ENCODE measurements at regions not wholly inside any gene's neighbourhood (a gene's known extent, or its start where the extent isn't known, plus 50 kb on each side); places are given as distances from the start of the nearest gene placed in this dataset.

- in situ Hi-C loops (cut with HindIII; ENCODE audit: low sequenced_read_pairs), result no loop called here
Observed at GRCh38 chr5:133905424-133905823, 63.0 kb downstream of the C5orf15 start.

GRCh38 chr5:133904641-133905040, 63.8 kb downstream of the C5orf15 start:
- in situ Hi-C loops (cut with HindIII; ENCODE audit: low sequenced_read_pairs), result no loop called here

- in situ Hi-C loops (cut with HindIII; ENCODE audit: low sequenced_read_pairs), result no loop called here
Observed at GRCh38 chr5:133902511-133903118, 65.8 kb downstream of the C5orf15 start.

- in situ Hi-C loops (cut with HindIII; ENCODE audit: low sequenced_read_pairs), result no loop called here
Observed at GRCh38 chr5:133900534-133901270, 67.7 kb downstream of the C5orf15 start.

GRCh38 chr5:133899506-133899905, 68.9 kb downstream of the C5orf15 start:
- in situ Hi-C loops (cut with HindIII; ENCODE audit: low sequenced_read_pairs), result no loop called here

- in situ Hi-C loops (cut with HindIII; ENCODE audit: low sequenced_read_pairs), result no loop called here
Observed at GRCh38 chr5:133898440-133898839, 70.0 kb downstream of the C5orf15 start.

- in situ Hi-C loops (cut with HindIII; ENCODE audit: low sequenced_read_pairs), result no loop called here
Observed at GRCh38 chr5:133897431-133897830, 71.0 kb downstream of the C5orf15 start.

- in situ Hi-C loops (cut with HindIII; ENCODE audit: low sequenced_read_pairs), result no loop called here
Observed at GRCh38 chr5:133896873-133897272, 71.6 kb downstream of the C5orf15 start.

- in situ Hi-C loops (cut with HindIII; ENCODE audit: low sequenced_read_pairs), result no loop called here
Observed at GRCh38 chr5:133895979-133896845, 72.2 kb downstream of the C5orf15 start.

- in situ Hi-C loops (cut with HindIII; ENCODE audit: low sequenced_read_pairs), result no loop called here
Observed at GRCh38 chr5:133894143-133894542, 74.3 kb downstream of the C5orf15 start.

- in situ Hi-C loops (cut with HindIII; ENCODE audit: low sequenced_read_pairs), result no loop called here
Observed at GRCh38 chr5:133892774-133893173, 75.7 kb downstream of the C5orf15 start.

GRCh38 chr5:133892306-133892705, 76.1 kb downstream of the C5orf15 start:
- in situ Hi-C loops (cut with HindIII; ENCODE audit: low sequenced_read_pairs), result no loop called here

GRCh38 chr5:133891390-133891789, 77.0 kb downstream of the C5orf15 start:
- in situ Hi-C loops (cut with HindIII; ENCODE audit: low sequenced_read_pairs), result no loop called here

GRCh38 chr5:133890776-133891280, 77.6 kb downstream of the C5orf15 start:
- in situ Hi-C loops (cut with HindIII; ENCODE audit: low sequenced_read_pairs), result no loop called here

- in situ Hi-C loops (cut with HindIII; ENCODE audit: low sequenced_read_pairs), result no loop called here
Observed at GRCh38 chr5:133890314-133890713, 78.1 kb downstream of the C5orf15 start.

- in situ Hi-C loops (cut with HindIII; ENCODE audit: low sequenced_read_pairs), result no loop called here
Observed at GRCh38 chr5:133889271-133889905, 79.0 kb downstream of the C5orf15 start.

GRCh38 chr5:133888625-133888991, 79.8 kb downstream of the C5orf15 start:
- in situ Hi-C loops (cut with HindIII; ENCODE audit: low sequenced_read_pairs), result no loop called here

GRCh38 chr5:133885566-133885965, 82.9 kb downstream of the C5orf15 start:
- in situ Hi-C loops (cut with HindIII; ENCODE audit: low sequenced_read_pairs), result no loop called here

- in situ Hi-C loops (cut with HindIII; ENCODE audit: low sequenced_read_pairs), result no loop called here
Observed at GRCh38 chr5:133884569-133885311, 83.7 kb downstream of the C5orf15 start.

- in situ Hi-C loops (cut with HindIII; ENCODE audit: low sequenced_read_pairs), result no loop called here
Observed at GRCh38 chr5:133883916-133884315, 84.5 kb downstream of the C5orf15 start.

All from endothelial cell of hepatic sinusoid (primary cell).